ENCODE measurements at regions not wholly inside any gene's neighbourhood (a gene's known extent, or its start where the extent isn't known, plus 50 kb on each side); places are given as distances from the start of the nearest gene placed in this dataset.

DNA sequence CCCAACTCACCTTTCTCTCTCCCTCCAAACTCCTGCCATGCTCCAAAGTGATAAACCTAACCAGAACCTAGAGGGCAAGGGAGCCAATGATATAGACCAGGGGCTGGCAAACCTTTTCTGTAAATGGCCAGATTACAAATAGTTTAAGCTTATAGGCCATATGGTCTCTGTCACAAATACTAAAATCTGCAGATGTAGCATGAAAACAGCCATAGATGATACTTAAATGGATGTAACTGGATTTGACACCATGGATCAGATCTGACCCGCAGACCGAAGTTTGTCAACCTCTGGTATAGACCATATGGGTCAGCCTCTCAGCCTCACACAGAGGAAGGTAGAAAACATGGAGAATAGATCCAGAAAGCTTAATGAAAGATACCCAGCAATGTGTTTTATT lies 165.2 kb upstream of the STT3B start:
- intact Hi-C loops (cut with DNase I): no loop called here
- ATAC-seq (no peak), DNase-seq (ENCODE audit: low spot score) (no peak)

DNA sequence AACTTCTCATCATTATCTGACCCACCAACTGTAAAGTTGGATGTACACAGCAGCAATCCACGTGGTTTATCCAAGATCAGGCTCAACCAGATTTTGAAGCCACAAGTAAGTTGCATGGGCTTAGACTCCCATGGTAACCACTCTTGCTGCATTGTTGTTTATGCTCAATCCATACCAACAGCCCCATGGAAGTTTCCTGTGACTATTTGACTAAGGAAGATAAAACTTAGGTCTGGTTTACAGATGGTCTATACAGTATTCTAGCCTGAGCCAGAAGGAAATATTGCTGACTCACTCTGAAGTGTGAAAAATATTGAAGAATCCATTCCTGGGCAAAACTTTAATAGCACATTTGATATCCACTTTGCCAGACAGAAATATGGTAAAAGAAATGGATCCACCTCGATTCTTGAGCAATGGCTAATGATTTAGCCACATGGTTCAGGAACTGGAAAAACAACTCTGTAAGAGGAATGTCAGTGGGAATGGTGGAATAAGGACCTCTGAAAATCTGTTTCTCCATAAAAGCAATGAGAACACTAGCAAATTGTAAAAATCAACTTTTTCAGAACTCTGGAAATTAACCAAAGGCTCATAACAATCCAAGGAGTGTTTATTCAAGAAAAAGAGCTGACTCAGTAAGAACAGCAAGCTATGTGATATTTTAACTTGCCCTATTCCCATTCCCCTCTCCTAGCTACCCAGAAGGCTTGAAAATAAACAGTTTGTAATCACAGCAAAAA lies 162.9 kb upstream of the STT3B start:
- intact Hi-C loops (cut with DNase I): no loop called here
- DNase-seq (ENCODE audit: low spot score) (no peak), ATAC-seq (peak; percentile 49)

DNA sequence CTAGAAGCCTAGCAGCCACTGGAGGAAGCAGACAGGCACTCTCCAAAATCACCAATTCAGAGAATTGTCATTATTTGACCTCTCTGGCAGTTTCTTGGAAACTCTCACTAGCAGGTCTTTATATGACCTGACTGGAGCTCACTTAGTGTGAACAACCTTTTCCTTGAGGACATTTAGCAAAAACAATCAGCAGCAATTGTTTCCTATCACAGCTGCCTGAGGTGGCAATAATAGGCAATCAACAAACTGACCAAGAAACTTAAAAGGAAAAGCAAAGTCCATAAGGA lies 162.4 kb upstream of the STT3B start:
- intact Hi-C loops (cut with DNase I): no loop called here
- no peak for ATAC-seq
- no peak for DNase-seq (ENCODE audit: low spot score)

DNA sequence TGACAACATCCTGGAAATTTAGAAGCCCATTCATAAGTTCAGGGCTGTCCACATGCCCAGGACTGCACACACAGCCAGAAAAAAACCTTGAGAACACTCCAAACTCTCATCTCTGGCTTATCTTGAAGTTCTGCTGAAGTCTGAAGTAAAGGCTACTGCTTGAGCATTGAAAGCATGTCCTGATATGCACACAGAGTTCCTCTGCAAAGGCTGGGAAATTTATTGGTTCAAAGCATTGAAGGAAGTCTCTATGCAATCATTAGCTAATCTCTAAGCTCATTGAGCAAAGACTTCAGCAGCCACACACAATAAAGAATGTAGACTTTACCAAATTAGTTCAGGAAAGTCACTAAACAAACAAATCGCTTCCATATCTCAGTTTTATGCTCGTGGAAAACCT lies 162.0 kb upstream of the STT3B start:
- DNase-seq (ENCODE audit: low spot score): no peak
- no peak for ATAC-seq
- intact Hi-C loops (cut with DNase I): no loop called here

DNA sequence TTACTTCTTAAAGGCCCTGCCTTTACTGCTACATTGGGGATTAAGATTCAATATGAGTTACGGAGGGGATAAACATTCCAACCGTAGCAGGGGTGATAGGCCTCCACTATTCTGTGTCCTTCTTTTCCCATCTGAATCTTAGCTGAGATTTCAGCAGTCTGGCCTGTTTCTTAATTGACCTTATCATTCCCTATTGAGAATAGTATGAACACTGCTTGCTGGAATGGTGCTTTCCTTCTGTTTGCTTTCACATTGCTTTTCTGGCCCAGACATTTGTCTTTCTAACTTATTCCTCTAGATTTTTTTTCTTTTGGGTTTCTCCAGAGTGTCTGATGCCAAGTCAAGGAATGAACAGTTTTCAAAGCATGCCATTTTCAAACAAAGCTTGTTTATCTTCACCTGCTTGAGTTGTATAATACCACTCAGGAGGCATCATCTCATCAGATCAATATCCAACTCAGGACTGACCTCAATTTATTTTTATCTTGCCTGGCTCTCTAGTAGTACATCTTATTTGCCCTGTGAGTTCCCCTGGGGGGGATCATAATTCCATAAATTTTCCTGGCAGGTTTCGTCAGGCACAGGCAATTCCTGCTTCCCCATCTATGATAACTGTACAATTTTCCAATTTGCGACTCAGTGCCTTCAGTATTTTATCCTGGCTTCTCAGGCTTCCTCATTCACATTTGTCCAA lies 161.1 kb upstream of the STT3B start:
- intact Hi-C loops (cut with DNase I): no loop called here
- ATAC-seq: peak; percentile 63

DNA sequence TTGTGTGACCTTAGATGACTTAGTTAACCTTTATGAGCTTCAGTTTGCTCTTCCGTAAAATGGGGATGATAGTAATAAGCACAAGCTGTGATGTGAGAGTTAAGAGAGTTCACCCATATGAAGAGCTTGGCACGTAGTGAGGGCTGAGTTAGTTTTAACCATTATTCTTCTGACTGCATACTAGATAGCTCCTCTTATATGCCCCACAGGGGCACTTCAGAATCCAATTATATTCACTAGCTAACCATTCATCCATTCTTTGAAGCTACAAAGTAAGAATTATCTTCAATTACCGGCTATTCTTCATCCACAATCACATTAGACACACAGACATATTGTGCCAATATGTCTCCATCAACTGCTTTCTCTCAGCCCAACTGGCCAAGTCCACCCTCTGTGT lies 159.0 kb upstream of the STT3B start:
- DNase-seq (ENCODE audit: low spot score) (no peak), ATAC-seq (no peak)
- intact Hi-C loops (cut with DNase I): no loop called here

More for the DNA sequence above, 161.1 kb upstream of the STT3B start:
- no peak for DNase-seq (ENCODE audit: low spot score)

DNA sequence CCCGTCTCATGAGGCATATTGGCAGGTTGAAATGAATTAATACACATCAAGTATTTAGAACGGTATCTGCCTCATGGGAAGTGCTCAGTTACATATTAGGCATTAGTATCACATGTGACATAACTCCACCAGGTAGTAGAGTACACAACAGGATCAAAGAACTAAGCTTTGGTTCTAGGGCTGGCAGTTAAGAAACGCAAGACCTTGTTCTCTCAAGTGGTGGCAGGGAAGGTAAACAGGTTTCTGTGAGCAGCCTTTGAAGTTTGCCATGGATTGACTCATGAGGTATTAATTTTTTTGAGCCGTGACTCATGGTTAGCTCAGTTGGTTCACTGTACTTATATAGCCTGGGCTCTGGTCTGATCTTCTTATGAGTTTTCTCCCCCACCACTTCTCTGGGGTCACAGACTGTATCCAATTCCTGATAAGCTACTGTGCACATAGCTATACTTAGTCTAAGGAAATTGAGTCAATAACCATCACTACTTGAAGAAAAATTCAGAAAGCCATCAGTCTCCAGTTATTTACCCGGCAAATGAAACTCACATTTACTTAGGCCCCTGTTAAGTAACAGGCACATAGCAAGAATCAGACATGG lies 155.6 kb upstream of the STT3B start:
- intact Hi-C loops (cut with DNase I): no loop called here
- DNase-seq (ENCODE audit: low spot score) (no peak), ATAC-seq (no peak)

DNA sequence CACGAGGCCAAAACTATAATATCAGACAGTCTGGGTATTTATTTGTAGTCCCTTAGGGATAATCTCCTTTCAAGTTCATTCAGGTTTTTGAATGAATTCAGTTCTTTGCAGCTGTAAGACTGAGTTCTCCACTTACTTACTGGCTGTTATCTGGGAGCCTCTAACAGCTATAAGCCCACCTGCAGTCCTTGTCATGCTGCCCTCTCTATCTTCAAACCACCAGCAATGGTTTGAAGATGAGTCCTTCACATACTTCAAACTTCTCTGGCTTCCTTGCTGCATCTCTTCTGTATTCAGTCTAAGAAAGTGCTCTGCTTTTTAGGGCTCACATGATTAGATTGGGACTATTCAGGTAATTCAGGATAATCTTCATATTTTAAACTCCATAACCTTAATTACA lies 154.5 kb upstream of the STT3B start:
- DNase-seq (ENCODE audit: low spot score) (no peak), ATAC-seq (no peak)
- intact Hi-C loops (cut with DNase I): no loop called here

DNA sequence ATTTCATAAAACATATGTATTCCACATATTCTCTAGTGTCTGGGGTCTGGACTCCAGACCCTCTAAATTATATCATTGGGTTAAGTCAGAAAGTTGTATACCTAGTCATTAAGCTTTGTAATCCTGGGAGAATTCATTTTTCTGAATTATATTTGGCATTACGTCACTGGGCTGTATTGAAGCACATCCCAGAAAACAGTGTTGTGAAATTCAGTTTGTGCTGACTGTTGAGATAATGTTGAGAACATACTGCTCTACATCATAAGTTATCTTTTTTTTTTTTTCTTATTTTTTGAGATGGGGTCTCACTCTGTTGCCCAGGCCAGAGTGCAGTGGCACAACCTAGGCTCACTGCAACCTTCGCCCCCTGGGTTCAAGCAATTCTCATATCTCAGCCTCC lies 153.1 kb upstream of the STT3B start:
- ATAC-seq: no peak

DNA sequence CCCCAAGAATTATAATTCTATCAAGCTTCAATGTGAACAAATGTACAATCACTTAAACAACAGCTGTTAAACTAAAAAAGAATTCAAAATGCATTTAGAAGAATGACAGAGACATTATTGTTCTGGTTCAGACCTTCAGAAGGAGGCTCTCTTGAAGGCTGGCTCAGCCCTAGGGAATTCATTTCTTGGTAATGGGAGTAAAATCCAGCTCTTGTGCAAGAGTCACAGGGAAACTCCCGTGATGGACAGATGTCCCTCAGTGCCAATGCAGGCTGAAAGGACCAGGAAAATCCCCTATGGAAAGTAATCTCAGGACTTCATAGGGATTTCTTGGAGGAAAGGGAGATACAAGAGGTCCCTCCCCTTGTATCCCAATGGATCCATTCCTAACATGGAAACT lies 149.9 kb upstream of the STT3B start:
- DNase-seq (ENCODE audit: low spot score) (no peak), ATAC-seq (no peak)
- intact Hi-C loops (cut with DNase I): no loop called here

More for the DNA sequence above, 153.1 kb upstream of the STT3B start:
- intact Hi-C loops (cut with DNase I): no loop called here
- DNase-seq (ENCODE audit: low spot score): no peak

DNA sequence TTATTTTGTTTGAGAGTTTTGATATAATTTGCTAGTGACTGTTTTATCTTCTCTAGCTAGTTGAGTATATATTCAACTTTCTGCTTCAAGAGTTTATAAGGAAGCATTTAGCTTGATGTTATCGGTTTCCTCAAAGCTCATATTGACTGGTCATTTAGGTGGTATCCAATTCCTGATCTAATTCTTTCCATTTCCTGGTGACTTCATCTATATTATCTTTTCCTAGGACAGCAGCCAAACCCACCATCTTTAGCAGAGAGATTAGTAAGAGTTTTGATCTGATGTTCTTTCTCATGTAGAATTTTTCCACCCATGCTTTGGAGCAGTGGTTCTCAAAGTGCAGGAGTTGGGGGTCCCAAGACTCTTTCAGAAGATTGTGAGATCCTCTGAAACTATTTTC lies 148.6 kb upstream of the STT3B start:
- intact Hi-C loops (cut with DNase I): no loop called here
- no peak for ATAC-seq

DNA sequence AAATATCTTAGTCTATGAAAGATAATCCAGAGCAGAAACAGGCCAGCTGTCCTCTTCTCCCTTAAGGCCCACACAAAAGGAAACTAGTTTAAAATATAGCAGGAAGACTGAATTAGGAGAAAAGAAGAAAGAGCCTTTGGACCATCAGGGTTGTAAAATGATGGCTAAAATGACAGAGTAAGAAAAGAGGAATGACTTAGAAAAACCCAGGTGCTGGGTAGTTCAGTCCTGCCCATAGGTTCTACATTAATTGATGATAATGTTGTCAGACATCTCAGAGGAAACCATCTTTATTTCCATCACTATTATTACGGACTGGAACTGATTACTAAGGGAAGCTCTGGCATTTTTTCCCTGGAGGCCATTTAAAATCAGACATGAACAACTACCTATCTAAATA lies 142.8 kb upstream of the STT3B start:
- DNase-seq (ENCODE audit: low spot score) (no peak), ATAC-seq (no peak)
- intact Hi-C loops (cut with DNase I): no loop called here

More for the DNA sequence above, 148.6 kb upstream of the STT3B start:
- DNase-seq (ENCODE audit: low spot score): no peak

DNA sequence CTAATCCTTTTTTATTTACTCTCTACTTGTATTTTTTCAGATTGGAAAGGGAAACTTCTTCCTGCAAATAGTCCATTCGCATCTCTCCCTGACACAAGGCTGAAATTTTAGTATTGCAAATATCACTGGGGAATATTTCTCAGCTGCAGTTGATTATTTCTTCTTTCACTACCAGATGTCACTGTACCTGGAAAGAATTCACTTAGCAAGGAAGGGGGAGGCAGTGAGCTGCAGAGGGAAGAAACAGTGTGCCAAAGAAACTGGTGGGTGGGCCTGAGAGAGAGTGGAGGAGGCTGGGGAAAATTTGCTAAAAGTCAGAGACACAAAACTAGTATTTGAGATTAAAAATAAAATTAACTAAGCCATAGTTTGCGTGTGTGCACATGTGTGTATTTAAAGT lies 142.3 kb upstream of the STT3B start:
- DNase-seq (ENCODE audit: low spot score) (no peak), ATAC-seq (no peak)
- intact Hi-C loops (cut with DNase I): no loop called here

DNA sequence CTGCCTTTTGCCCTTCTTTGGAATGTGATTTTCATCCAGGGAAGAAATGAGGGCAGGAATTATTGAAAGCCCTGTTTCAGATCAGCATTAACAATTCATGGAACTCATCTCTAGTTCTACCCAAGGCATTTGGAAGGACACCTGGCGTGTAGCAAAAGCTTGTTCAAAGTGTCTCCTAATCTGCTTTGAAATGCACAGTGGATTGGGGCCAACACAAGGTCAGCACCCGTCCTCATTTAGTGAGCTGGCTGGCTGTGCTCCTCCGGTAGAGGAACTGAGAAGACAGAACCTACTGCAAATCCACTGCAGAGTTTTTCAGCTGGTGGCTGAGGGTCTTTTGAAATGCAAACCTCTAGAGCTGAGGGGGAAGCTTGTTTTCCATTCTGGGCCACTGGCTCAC lies 141.6 kb upstream of the STT3B start:
- ATAC-seq (no peak), DNase-seq (ENCODE audit: low spot score) (no peak)
- intact Hi-C loops (cut with DNase I): no loop called here

DNA sequence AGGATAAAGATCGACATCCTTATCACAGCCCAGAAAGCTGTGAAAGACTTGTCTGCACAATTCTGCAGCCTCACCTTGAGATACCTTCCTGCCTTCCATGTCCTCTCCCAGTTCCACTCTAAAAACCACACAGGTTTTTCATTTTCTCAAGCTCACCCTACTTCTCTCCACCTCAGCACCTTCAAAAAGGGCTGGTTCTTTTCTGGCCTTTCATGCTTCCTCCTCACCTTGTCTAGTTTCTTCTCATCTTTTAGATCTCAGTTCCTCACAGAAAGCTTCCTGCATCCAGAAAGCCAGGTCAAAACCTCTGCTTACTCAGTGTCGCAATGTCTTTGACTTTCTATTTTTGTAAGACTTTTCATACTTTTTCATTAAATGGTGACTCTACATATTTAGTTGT lies 140.2 kb upstream of the STT3B start:
- no peak for ATAC-seq
- intact Hi-C loops (cut with DNase I): no loop called here
- DNase-seq (ENCODE audit: low spot score): no peak

DNA sequence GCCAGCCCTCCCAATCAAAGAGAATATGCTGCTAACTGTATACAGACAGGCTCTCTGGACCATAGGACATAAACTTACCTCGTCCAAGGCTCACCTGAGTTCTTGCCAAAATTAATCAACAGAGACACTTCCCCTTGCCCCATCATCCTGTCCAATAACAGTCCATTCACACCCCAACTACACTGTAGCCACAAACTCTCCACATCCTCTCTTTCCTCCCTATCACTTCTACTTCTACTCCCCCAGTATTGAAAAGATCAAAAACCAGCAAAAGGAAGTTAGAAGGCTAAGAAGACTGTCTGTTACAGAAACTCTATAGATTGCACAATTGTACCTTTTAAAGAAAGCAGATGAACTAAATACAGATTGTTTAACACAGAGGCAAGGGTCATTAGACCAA lies 133.5 kb upstream of the STT3B start:
- no peak for ATAC-seq
- intact Hi-C loops (cut with DNase I): no loop called here

DNA sequence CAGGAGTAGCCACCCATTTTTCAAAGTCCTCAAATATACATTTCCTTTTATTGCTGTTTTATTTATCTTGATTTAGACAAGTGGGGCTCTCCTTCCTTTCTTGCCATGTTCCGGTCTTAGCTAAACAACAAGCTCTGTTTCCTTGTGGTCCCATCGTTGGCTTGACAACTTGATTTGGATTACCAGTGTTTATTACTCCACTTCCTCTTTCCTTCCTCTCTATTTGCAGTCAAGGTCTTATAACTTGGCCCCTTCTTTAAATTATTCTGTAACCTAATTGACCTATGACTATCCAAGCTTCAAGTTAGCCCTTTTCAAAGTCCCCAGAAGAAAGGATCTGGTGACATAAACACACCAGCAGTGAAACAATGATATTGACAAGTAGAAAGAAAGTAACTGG lies 130.6 kb upstream of the STT3B start:
- intact Hi-C loops (cut with DNase I): no loop called here
- no peak for DNase-seq (ENCODE audit: low spot score)
- ATAC-seq: no peak

More for the DNA sequence above, 133.5 kb upstream of the STT3B start:
- no peak for DNase-seq (ENCODE audit: low spot score)

DNA sequence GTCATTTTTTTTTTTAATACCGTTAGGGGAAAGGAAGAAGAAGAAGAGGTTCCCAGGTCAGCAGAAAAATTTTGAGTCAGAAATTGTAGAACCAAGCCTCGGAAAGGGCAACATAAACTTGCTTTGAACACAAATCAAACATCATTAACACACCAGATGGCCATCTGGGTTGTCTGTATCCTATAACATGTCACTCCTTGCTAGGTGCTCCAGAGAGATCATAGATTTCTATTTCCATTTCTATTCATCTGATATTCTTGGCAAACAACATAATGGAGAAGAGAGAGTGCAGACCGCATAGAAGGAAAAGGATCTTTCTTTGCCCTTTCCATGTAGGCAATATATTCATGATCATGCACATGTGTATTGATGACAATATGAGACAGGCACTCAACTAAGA lies 129.5 kb upstream of the STT3B start:
- DNase-seq (ENCODE audit: low spot score) (no peak), ATAC-seq (no peak)
- intact Hi-C loops (cut with DNase I): no loop called here

DNA sequence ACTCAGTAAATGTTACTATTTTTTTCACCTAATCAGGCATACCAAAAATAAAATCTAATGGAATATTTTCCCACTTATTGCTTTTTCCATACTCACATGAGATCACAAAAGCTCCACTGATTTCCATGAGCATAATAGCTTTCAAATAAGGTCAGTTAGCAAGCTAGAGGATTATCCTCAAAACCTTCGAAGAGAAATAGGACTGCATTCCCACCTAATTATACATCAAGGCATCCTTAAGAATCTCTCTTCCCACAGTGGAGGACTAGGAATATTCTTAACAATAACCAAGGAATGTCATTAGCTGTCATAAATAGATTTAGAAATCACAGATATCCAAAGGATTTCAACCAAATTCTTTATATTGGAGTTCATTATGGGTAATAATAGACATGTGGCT lies 127.9 kb upstream of the STT3B start:
- ATAC-seq: no peak
- intact Hi-C loops (cut with DNase I): no loop called here
- no peak for DNase-seq (ENCODE audit: low spot score)

DNA sequence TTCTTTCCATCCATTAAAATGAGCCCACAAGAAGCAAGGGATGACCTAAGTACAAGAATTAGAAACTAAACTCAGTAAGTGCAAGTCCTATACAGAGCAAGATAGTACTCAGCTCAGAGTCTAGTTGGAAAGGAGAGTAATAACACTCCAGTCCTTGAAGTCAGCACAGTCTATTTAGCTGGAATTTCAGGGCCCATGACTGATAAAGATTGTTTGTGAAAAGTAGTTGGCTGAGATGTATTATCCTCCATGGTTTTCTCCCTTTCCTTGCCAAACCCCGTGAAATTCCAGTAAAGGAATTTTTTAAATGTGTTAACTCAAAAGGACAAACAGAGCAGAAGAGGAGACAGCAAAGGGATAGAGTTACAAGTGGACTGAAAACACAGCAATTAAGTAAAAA lies 127.2 kb upstream of the STT3B start:
- DNase-seq (ENCODE audit: low spot score) (no peak), ATAC-seq (peak; percentile 44)
- intact Hi-C loops (cut with DNase I): no loop called here

DNA sequence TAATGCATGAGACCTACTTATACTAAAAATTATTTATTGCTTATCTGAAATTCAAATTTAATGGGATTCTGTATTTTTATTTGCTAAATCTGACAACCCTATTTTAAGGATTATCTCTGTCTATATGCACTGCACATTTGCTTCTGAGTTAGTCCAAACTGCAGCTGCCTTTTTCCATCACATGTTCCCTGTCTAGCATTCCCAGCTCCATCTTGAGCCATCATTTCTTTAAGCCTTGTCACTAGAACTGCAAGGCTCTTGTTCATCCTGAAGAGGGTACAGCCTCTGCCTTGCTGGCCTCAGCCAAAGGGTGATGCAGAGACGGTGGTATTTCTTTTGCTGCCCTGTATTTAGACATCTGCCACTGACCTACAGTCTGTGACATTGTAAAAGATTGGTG lies 125.8 kb upstream of the STT3B start:
- no peak for DNase-seq (ENCODE audit: low spot score)

More for the DNA sequence above, 125.8 kb upstream of the STT3B start:
- intact Hi-C loops (cut with DNase I): no loop called here
- no peak for ATAC-seq
